Gastrocnemius medialis (tissue), 2 donors: ENCODE measurements at regions not wholly inside any gene's neighbourhood (a gene's known extent, or its start where the extent isn't known, plus 50 kb on each side); places are given as distances from the start of the nearest gene placed in this dataset.

Experiments used
- microRNA counts, 2 donors: library from miRNA; unstranded; fragments of <30 nt; microRNA quantifications; one replicate each; lab custom pipeline; 2016
- microRNA-seq, 2 donors: library from miRNA; unstranded; fragments of <30 nt; microRNA quantifications; one replicate each; pipeline ENCODE4, GENCODE V29; 2016; ENCODE audit warnings: borderline replicate concordance in 2 of 2

MicroRNAs in the stretch of these regions (microRNA counts, 767-probe panel; counts per million panel counts)
- 356 to 448 counts per million in 2 donors for microRNA hsa-miR-548a-3p (lab: Ali Mortazavi, UCI)

Small RNA genes in the stretch of these regions (microRNA-seq; reads per million reads assigned to microRNA genes)
- 0 reads per million in 2 donors for gene MIR548A1
